ENCODE measurements at regions not wholly inside any gene's neighbourhood (a gene's known extent, or its start where the extent isn't known, plus 50 kb on each side); places are given as distances from the start of the nearest gene placed in this dataset.

DNA sequence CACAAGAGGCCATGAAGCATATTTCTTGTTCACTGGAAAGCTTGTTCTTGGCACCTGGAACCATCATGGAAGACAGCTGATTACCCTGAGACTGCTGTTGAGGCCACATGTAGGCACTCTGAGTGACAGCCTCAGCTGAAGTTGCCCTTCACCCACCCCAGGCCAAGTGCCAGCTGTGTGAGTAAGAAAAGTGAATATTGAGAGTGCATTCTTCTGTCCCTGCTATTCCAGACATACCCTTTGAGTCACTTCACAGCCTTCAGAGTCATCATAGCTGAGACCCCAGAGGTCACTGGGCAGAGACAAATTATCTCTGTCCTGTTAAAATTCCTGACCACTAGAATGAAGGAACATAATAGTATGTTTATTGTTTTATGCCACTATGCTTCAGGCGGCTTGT, 79.6 kb downstream of the NFKBIZ start:
- H3K9me2 ChIP-seq (ENCODE audit: insufficient read depth, low read length): no peaks in the 10 kb centered on the region
- H3K4me2 ChIP-seq (ENCODE audit: low read length): no peak overlapping the region
- no peaks in the 10 kb centered on the region for H3K27me3 ChIP-seq (ENCODE audit: insufficient read depth, low read depth, low read length)
- H2AFZ ChIP-seq (ENCODE audit: low read depth, low read length): no peak overlapping the region
- H3K4me3 ChIP-seq (ENCODE audit: low read length): no peak overlapping the region
- H3K79me2 ChIP-seq (replicated peaks; ENCODE audit: insufficient read depth, low read length): no peaks in the 10 kb centered on the region
- TF ChIP-seq MXI1 (conservative IDR thresholded peaks at IDR 0.05; ENCODE audit: poor library complexity, severe bottlenecking) (no peak), POLR2AphosphoS5 (IDR thresholded peaks at IDR 0.05) (no peak), RAD21 (conservative IDR thresholded peaks at IDR 0.05) (no peak), SMC3 (conservative IDR thresholded peaks at IDR 0.05; ENCODE audit: poor library complexity) (no peak), EP300 (conservative IDR thresholded peaks at IDR 0.05; ENCODE audit: poor library complexity, severe bottlenecking) (no peak), TAF1 (IDR thresholded peaks at IDR 0.05; ENCODE audit: low read depth) (no peak), EZH2 (IDR thresholded peaks at IDR 0.05; ENCODE audit: borderline replicate concordance, insufficient read depth, low read length, poor library complexity, severe bottlenecking) (no peak)
- TF ChIP-seq, protein P1, sequence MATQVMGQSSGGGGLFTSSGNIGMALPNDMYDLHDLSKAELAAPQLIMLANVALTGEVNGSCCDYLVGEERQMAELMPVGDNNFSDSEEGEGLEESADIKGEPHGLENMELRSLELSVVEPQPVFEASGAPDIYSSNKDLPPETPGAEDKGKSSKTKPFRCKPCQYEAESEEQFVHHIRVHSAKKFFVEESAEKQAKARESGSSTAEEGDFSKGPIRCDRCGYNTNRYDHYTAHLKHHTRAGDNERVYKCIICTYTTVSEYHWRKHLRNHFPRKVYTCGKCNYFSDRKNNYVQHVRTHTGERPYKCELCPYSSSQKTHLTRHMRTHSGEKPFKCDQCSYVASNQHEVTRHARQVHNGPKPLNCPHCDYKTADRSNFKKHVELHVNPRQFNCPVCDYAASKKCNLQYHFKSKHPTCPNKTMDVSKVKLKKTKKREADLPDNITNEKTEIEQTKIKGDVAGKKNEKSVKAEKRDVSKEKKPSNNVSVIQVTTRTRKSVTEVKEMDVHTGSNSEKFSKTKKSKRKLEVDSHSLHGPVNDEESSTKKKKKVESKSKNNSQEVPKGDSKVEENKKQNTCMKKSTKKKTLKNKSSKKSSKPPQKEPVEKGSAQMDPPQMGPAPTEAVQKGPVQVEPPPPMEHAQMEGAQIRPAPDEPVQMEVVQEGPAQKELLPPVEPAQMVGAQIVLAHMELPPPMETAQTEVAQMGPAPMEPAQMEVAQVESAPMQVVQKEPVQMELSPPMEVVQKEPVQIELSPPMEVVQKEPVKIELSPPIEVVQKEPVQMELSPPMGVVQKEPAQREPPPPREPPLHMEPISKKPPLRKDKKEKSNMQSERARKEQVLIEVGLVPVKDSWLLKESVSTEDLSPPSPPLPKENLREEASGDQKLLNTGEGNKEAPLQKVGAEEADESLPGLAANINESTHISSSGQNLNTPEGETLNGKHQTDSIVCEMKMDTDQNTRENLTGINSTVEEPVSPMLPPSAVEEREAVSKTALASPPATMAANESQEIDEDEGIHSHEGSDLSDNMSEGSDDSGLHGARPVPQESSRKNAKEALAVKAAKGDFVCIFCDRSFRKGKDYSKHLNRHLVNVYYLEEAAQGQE (IDR thresholded peaks at IDR 0.05; ENCODE audit: borderline replicate concordance): no peak
- TF ChIP-seq, protein P2, sequence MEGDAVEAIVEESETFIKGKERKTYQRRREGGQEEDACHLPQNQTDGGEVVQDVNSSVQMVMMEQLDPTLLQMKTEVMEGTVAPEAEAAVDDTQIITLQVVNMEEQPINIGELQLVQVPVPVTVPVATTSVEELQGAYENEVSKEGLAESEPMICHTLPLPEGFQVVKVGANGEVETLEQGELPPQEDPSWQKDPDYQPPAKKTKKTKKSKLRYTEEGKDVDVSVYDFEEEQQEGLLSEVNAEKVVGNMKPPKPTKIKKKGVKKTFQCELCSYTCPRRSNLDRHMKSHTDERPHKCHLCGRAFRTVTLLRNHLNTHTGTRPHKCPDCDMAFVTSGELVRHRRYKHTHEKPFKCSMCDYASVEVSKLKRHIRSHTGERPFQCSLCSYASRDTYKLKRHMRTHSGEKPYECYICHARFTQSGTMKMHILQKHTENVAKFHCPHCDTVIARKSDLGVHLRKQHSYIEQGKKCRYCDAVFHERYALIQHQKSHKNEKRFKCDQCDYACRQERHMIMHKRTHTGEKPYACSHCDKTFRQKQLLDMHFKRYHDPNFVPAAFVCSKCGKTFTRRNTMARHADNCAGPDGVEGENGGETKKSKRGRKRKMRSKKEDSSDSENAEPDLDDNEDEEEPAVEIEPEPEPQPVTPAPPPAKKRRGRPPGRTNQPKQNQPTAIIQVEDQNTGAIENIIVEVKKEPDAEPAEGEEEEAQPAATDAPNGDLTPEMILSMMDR (IDR thresholded peaks at IDR 0.05; ENCODE audit: poor library complexity, severe bottlenecking): no peak
- no peak overlapping the region for H3K27ac ChIP-seq (ENCODE audit: low read length)
- H3K9me3 ChIP-seq (ENCODE audit: low read length): no peaks in the 10 kb centered on the region
- H3K36me3 ChIP-seq (ENCODE audit: insufficient read depth, low read length): no peaks in the 10 kb centered on the region
- no peaks in the 10 kb centered on the region for H3F3A ChIP-seq (ENCODE audit: insufficient read depth, low read length, poor library complexity, severe bottlenecking)
- no peak overlapping the region for H3K9ac ChIP-seq (ENCODE audit: low read length)
- H4K20me1 ChIP-seq (ENCODE audit: insufficient read depth): no peaks in the 10 kb centered on the region

DNA sequence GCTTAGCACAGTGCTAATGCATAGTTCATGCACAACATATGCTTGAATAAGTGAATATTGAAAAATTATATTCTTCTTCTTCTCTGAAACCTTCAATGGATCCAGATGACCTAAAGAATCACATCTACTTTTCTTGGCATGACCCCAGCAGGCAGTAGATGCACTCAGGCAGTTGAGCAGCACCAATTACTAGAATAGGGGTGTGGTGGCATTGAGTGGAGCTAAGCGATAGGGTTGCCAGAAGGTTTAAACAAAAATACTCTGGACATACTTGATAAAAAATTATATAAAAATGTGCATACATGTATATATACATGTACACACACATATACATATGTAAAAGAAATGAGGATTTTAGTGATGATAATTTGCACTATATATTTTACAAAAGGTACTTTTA, 81.8 kb downstream of the NFKBIZ start:
- Histone ChIP-seq H3F3A (ENCODE audit: insufficient read depth, low read length, poor library complexity, severe bottlenecking) (no peaks in the 10 kb centered on the region), H4K20me1 (ENCODE audit: insufficient read depth) (no peaks in the 10 kb centered on the region)

More for the DNA sequence above, 81.8 kb downstream of the NFKBIZ start:
- Histone ChIP-seq H3K4me3 (ENCODE audit: low read length) (no peak overlapping the region), H3K79me2 (replicated peaks; ENCODE audit: insufficient read depth, low read length) (no peaks in the 10 kb centered on the region), H3K36me3 (ENCODE audit: insufficient read depth, low read length) (no peaks in the 10 kb centered on the region), H3K9ac (ENCODE audit: low read length) (no peak overlapping the region), H2AFZ (ENCODE audit: low read depth, low read length) (no peak overlapping the region), H3K27ac (ENCODE audit: low read length) (no peak overlapping the region), H3K4me2 (ENCODE audit: low read length) (no peak overlapping the region), H3K9me3 (ENCODE audit: low read length) (no peaks in the 10 kb centered on the region), H3K27me3 (ENCODE audit: insufficient read depth, low read depth, low read length) (no peaks in the 10 kb centered on the region), H3K9me2 (ENCODE audit: insufficient read depth, low read length) (no peaks in the 10 kb centered on the region)
- TF ChIP-seq MXI1 (conservative IDR thresholded peaks at IDR 0.05; ENCODE audit: poor library complexity, severe bottlenecking) (no peak), POLR2AphosphoS5 (IDR thresholded peaks at IDR 0.05) (no peak), EP300 (conservative IDR thresholded peaks at IDR 0.05; ENCODE audit: poor library complexity, severe bottlenecking) (no peak), EZH2 (IDR thresholded peaks at IDR 0.05; ENCODE audit: borderline replicate concordance, insufficient read depth, low read length, poor library complexity, severe bottlenecking) (no peak)
- TF ChIP-seq, protein P2 (IDR thresholded peaks at IDR 0.05; ENCODE audit: poor library complexity, severe bottlenecking): no peak
- TF ChIP-seq, protein P1 (IDR thresholded peaks at IDR 0.05; ENCODE audit: borderline replicate concordance): no peak
